MCF 10A (cell line): ENCODE measurements at regions not wholly inside any gene's neighbourhood (a gene's known extent, or its start where the extent isn't known, plus 50 kb on each side); places are given as distances from the start of the nearest gene placed in this dataset.
A peak's percentile ranks its signal among the peaks of the same experiment; 100 is the strongest.

ENCODE experiments used
- BruUV-seq: library from RNA; stranded (reverse); fragments of 400-500 nt; replicated peaks from 2 replicates; lab custom pipeline; 2021; lab: Mats Ljungman, UMichigan
- CTCF ChIA-PET: fragments of 300-600 bp; sonication (Branson Sonifier 250); formaldehyde crosslinking; extraction: SDS; loops from one replicate; lab custom pipeline; 2021; ENCODE audit warnings: antibody characterized with exemption, inconsistent platforms; lab: Yijun Ruan, JAX
- POLR2A ChIA-PET: fragments of 300-600, 350-650 bp; sonication (Branson Sonifier 250); formaldehyde crosslinking; extraction: SDS; loops from one replicate; lab custom pipeline; 2020; ENCODE audit warnings: antibody characterized with exemption, inconsistent platforms; lab: Yijun Ruan, JAX
- DNase-seq: peaks from one replicate; pipeline ENCODE4 v3.0.0-alpha.2; 2018; ENCODE audit not compliant: unreplicated experiment
- H3K27ac Mint-ChIP-seq: one replicate; pipeline ENCODE4 v1.8.0; 2022; ENCODE audit warnings: mild to moderate bottlenecking, low read depth, mixed read lengths; ENCODE audit not compliant: unreplicated experiment
- H3K27me3 Mint-ChIP-seq: one replicate; pipeline ENCODE4 v1.8.0; 2022; ENCODE audit warnings: mixed read lengths; ENCODE audit not compliant: insufficient read depth, unreplicated experiment
- H3K36me3 Mint-ChIP-seq: one replicate; pipeline ENCODE4 v1.8.0; 2022; ENCODE audit warnings: mild to moderate bottlenecking, moderate library complexity, mixed read lengths; ENCODE audit not compliant: insufficient read depth, unreplicated experiment
- H3K4me1 Mint-ChIP-seq: one replicate; pipeline ENCODE4 v1.8.0; 2022; ENCODE audit warnings: mixed read lengths; ENCODE audit not compliant: insufficient read depth, unreplicated experiment
- H3K4me3 Mint-ChIP-seq: one replicate; pipeline ENCODE4 v1.8.0; 2022; ENCODE audit warnings: mild to moderate bottlenecking, moderate library complexity, mixed read lengths; ENCODE audit not compliant: unreplicated experiment
- H3K9me3 Mint-ChIP-seq: one replicate; pipeline ENCODE4 v1.8.0; 2022; ENCODE audit warnings: mixed read lengths; ENCODE audit not compliant: unreplicated experiment
- intact Hi-C: fragments of 100-400 bp; cut with micrococcal nuclease; formaldehyde crosslinking; loops from 2 replicates; pipeline ENCODE4 v1.14.1; 2022
- TF ChIP-seq, protein P1 (sequence below): fragments of 200-600 bp; IDR thresholded peaks from one replicate; pipeline ENCODE4 v1.8.0; 2022; ENCODE audit warnings: antibody characterized with exemption, mild to moderate bottlenecking; ENCODE audit not compliant: unreplicated experiment

DNA sequence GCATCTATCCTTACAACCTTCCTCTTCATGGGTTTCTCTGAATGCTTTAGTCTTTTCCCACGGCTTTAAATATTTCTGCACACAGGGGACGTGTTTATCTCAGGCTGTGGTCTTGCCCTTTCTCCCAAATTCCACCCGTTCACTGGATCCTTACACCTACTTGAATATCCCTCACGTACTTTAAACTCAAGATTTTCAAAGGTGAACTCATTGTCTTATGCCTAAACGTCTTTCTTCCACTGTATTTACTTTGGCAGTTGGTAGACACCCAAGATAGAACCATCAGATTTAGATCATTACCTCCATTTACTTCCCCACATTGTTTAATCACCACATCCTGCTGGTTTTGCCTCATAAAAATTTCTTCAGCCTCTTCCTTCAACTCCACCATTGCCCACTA is 269.2 kb downstream of the CBLL2 start:
- ChIA-PET CTCF (no interaction called here), POLR2A (no interaction called here)
- TF ChIP-seq, protein P1, sequence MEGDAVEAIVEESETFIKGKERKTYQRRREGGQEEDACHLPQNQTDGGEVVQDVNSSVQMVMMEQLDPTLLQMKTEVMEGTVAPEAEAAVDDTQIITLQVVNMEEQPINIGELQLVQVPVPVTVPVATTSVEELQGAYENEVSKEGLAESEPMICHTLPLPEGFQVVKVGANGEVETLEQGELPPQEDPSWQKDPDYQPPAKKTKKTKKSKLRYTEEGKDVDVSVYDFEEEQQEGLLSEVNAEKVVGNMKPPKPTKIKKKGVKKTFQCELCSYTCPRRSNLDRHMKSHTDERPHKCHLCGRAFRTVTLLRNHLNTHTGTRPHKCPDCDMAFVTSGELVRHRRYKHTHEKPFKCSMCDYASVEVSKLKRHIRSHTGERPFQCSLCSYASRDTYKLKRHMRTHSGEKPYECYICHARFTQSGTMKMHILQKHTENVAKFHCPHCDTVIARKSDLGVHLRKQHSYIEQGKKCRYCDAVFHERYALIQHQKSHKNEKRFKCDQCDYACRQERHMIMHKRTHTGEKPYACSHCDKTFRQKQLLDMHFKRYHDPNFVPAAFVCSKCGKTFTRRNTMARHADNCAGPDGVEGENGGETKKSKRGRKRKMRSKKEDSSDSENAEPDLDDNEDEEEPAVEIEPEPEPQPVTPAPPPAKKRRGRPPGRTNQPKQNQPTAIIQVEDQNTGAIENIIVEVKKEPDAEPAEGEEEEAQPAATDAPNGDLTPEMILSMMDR, result no peak
- no TSS peak for BruUV-seq
- Mint-ChIP-seq H3K4me3 (no peak overlapping the region), H3K27me3 (peaks cover 62% of the 10 kb centered on the region), H3K36me3 (no peaks in the 10 kb centered on the region), H3K9me3 (no peaks in the 10 kb centered on the region), H3K27ac (no peak overlapping the region), H3K4me1 (peaks cover 6% of the 10 kb centered on the region)
- no peak for DNase-seq
- intact Hi-C loops, result no loop called here

DNA sequence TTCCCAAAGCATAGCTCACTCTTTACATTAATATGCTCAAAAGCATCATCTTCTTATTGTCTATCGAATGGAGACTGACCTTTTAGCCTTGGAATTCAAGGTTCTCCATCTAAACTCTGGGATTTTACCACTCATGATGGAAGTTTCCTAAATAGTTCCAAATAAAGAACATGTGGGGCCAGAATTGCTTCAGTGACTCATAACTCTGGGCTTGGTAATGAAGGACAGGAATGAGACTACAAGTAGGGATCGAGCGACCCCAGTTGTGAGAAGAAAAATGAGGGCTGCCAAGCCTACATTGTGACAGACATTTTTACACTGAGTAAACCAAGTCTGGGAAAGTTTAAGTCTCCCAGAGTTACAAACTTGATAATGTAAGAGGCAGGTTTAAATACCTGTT is 269.9 kb downstream of the CBLL2 start:
- TF ChIP-seq, protein P1, result no peak
- intact Hi-C loops, result no loop called here
- Mint-ChIP-seq H3K9me3 (no peaks in the 10 kb centered on the region), H3K36me3 (no peaks in the 10 kb centered on the region), H3K4me1 (peaks cover 6% of the 10 kb centered on the region), H3K27me3 (peaks cover 62% of the 10 kb centered on the region), H3K4me3 (no peak overlapping the region), H3K27ac (no peak overlapping the region)
- ChIA-PET CTCF (no interaction called here), POLR2A (interaction anchor here (0.6 kb wide), 1 partner anchor 450 kb away, joined by 3 read pairs; no protein-coding TSS in a partner anchor)
- no peak for DNase-seq
- BruUV-seq, result no TSS peak

DNA sequence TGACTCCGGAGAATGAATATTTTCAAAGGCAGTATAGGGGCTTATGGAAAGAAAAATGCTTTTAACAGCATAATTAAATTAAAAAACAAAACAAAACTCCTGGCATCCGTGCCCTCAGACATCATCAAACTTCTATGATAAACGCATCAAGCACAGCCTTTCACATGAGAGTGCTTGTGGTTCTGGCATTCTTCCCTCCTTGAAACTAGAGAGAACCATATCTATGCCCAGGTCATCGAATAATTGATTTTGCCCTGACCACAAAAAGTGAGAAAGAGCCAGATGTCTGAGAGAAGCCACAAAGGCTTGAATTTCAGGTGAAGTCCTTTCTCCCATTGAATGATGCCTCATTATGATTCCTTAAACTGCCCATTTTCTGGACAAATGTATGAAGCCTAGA is 286.8 kb downstream of the CBLL2 start:
- Mint-ChIP-seq H3K4me3 (no peak overlapping the region), H3K27me3 (peaks cover 58% of the 10 kb centered on the region), H3K27ac (no peak overlapping the region), H3K36me3 (no peaks in the 10 kb centered on the region), H3K9me3 (no peaks in the 10 kb centered on the region), H3K4me1 (no peaks in the 10 kb centered on the region)
- BruUV-seq, result no TSS peak
- DNase-seq, result no peak
- POLR2A ChIA-PET, result no interaction called here
- TF ChIP-seq, protein P1, result no peak
- intact Hi-C loops, result no loop called here
- CTCF ChIA-PET, result interaction anchor here (0.6 kb wide), 1 partner anchor 367 kb away, joined by 3 read pairs; no protein-coding TSS in a partner anchor

DNA sequence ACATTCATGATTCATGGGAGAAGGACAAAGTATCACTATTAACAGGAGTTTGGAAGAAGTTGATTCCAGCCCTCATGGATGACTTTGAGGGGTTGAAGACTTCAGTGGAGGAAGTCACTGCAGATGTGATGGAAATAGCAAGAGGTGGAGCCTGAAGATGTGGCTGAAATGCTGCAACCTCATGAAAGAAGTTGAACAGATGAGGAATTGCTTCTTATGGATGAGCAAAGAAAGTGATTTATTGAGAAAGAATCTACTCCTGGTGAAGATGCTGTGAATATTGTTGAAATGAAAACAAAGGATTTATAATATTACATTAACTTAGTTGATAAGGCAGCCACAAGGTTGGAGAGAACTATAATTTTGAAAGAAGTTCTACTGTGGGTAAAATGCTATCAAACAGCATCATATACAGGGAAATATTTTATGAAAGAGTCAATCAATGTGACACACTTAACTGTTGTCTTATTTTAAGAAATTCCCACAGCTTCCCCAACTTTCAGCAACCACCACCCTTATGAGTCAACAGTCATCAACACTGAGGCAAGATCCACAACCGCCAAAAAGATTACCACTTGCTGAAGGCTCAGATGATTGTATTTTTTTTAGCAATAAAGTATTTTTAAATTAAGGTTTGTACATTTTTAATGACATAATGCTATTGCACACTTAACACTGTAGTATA is 302.6 kb downstream of the CBLL2 start:
- no peak overlapping the region for H3K4me3 Mint-ChIP-seq
- peak; percentile 30 for DNase-seq
- intact Hi-C loops, result no loop called here
- peaks cover 6% of the 10 kb centered on the region for H3K4me1 Mint-ChIP-seq
- no peaks in the 10 kb centered on the region for H3K36me3 Mint-ChIP-seq
- H3K9me3 Mint-ChIP-seq, result no peaks in the 10 kb centered on the region
- ChIA-PET POLR2A (interaction anchor here (0.7 kb wide), 1 partner anchor 9 kb away, joined by 3 read pairs; no protein-coding TSS in a partner anchor), CTCF (interaction anchor here (0.9 kb wide), 1 partner anchor 590 kb away, joined by 4 read pairs; no protein-coding TSS in a partner anchor)
- TF ChIP-seq, protein P1, result no peak
- no TSS peak for BruUV-seq
- H3K27ac Mint-ChIP-seq, result no peak overlapping the region
- H3K27me3 Mint-ChIP-seq, result peaks cover 73% of the 10 kb centered on the region
